H1 (cell line): ENCODE measurements at regions not wholly inside any gene's neighbourhood (a gene's known extent, or its start where the extent isn't known, plus 50 kb on each side); places are given as distances from the start of the nearest gene placed in this dataset.

Experiments used
- CBX8 ChIP-seq: fragments of 300-800, 300-1000 bp; sonication (generic); IDR thresholded peaks from 2 replicates; pipeline ENCODE4 v1.7.1; 2016; ENCODE audit warnings: low read depth, low read length, borderline replicate concordance
- CEBPB ChIP-seq: IDR thresholded peaks from 2 replicates; pipeline ENCODE4 v1.6.1; 2012; ENCODE audit warnings: low read depth, low read length
- CHD2 ChIP-seq: IDR thresholded peaks from 2 replicates; pipeline ENCODE4 v1.6.1; 2012; ENCODE audit warnings: low read length, improper control_type of control experiment
- CHD7 ChIP-seq: fragments of 300-600 bp; sonication (generic); IDR thresholded peaks from 2 replicates; pipeline ENCODE4 v1.7.1; 2012; ENCODE audit warnings: low read length, moderate library complexity, mild to moderate bottlenecking, inconsistent platforms; ENCODE audit not compliant: insufficient replicate concordance
- JUND ChIP-seq: IDR thresholded peaks from 2 replicates; pipeline ENCODE4 v1.6.1; 2011; ENCODE audit warnings: mild to moderate bottlenecking, improper control_type of control experiment, low read length
- SP1 ChIP-seq: IDR thresholded peaks from 2 replicates; pipeline ENCODE4 v1.6.1; 2011; ENCODE audit warnings: low read depth, low read length
- SP2 ChIP-seq: IDR thresholded peaks from 2 replicates; pipeline ENCODE4 v1.6.1; 2012; ENCODE audit warnings: mild to moderate bottlenecking, low read length, inconsistent platforms

GRCh38 chr1:234725177-234726132 is 115.5 kb upstream of the IRF2BP2 start (continued):
- no peak for TF ChIP-seq CHD7
- TF ChIP-seq CEBPB: no peak
- TF ChIP-seq SP1: no peak
- TF ChIP-seq SP2: no peak
- TF ChIP-seq JUND: no peak
- TF ChIP-seq CBX8: no peak
- no peak for TF ChIP-seq CHD2
